ENCODE measurements at regions not wholly inside any gene's neighbourhood (a gene's known extent, or its start where the extent isn't known, plus 50 kb on each side); places are given as distances from the start of the nearest gene placed in this dataset.

DNA sequence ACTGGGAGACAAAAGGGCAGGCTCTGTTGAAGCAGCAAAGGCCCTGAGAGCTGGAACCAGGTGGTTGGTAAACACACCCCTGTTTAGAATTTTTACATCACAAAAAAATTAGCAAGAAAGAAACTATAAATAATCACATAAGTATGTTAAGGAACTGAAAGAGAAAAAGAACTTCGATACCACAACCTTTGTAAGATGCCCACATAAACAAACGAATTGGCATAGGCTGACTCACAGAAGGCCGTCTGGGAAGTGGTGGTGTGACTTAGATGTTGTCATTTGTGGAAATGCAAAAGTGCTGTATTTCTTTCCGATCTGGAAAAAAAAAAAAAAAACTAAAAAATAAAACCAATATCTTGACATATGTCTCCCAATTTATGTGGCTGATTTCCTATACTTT is 235.1 kb downstream of the USP46 start:
- no peak for TF ChIP-seq EZH2 (IDR thresholded peaks at IDR 0.05; ENCODE audit: low read depth)
- TF ChIP-seq, protein P1, sequence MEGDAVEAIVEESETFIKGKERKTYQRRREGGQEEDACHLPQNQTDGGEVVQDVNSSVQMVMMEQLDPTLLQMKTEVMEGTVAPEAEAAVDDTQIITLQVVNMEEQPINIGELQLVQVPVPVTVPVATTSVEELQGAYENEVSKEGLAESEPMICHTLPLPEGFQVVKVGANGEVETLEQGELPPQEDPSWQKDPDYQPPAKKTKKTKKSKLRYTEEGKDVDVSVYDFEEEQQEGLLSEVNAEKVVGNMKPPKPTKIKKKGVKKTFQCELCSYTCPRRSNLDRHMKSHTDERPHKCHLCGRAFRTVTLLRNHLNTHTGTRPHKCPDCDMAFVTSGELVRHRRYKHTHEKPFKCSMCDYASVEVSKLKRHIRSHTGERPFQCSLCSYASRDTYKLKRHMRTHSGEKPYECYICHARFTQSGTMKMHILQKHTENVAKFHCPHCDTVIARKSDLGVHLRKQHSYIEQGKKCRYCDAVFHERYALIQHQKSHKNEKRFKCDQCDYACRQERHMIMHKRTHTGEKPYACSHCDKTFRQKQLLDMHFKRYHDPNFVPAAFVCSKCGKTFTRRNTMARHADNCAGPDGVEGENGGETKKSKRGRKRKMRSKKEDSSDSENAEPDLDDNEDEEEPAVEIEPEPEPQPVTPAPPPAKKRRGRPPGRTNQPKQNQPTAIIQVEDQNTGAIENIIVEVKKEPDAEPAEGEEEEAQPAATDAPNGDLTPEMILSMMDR (conservative IDR thresholded peaks at IDR 0.05) = no peak

Measured in PC-9 (cell line).